Activated CD8-positive, alpha-beta T cell treated with anti-CD3 and anti-CD28 coated beads for 36 hours (primary cell): ENCODE measurements at regions not wholly inside any gene's neighbourhood (a gene's known extent, or its start where the extent isn't known, plus 50 kb on each side); places are given as distances from the start of the nearest gene placed in this dataset.

Experiments
- ATAC-seq: fragments of 200-7000 bp; cut with Tn5 transposase; one replicate; pipeline ENCODE4 v1.10.0; 2021; ENCODE audit warnings: mild to moderate bottlenecking, moderate library complexity
- CTCF ChIA-PET: fragments of 350-600 bp; sonication (Branson Sonifier 250); formaldehyde crosslinking; loops from one replicate; lab custom pipeline; 2021; ENCODE audit warnings: antibody characterized with exemption; lab: Charles Lee
- POLR2A ChIA-PET: fragments of 350-600 bp; sonication (Branson Sonifier 250); formaldehyde crosslinking; loops from one replicate; lab custom pipeline; 2021; ENCODE audit warnings: antibody characterized with exemption; lab: Charles Lee
- DNase-seq: peaks from one replicate; pipeline ENCODE4 v3.0.0-alpha.2; 2020
- H3K27ac Mint-ChIP-seq: one replicate; pipeline ENCODE4 v1.8.0; 2021; ENCODE audit warnings: mild to moderate bottlenecking, mixed read lengths
- H3K27me3 Mint-ChIP-seq: one replicate; pipeline ENCODE4 v1.8.0; 2021; ENCODE audit warnings: mixed read lengths
- H3K36me3 Mint-ChIP-seq: one replicate; pipeline ENCODE4 v1.8.0; 2021; ENCODE audit warnings: low read depth, mixed read lengths
- H3K4me1 Mint-ChIP-seq: one replicate; pipeline ENCODE4 v1.8.0; 2021; ENCODE audit warnings: low read depth, mixed read lengths
- H3K4me3 Mint-ChIP-seq: one replicate; pipeline ENCODE4 v1.8.0; 2021; ENCODE audit warnings: mild to moderate bottlenecking, moderate library complexity, mixed read lengths
- H3K9me3 Mint-ChIP-seq: one replicate; pipeline ENCODE4 v1.8.0; 2021; ENCODE audit warnings: mixed read lengths
- intact Hi-C: fragments of 100-400 bp; cut with micrococcal nuclease; formaldehyde crosslinking; loops from one replicate; pipeline ENCODE4 v1.10.0; 2022
- TF ChIP-seq, protein P1 (sequence below): fragments of 200-600 bp; IDR thresholded peaks from one replicate; pipeline ENCODE4 v1.8.0; 2022; ENCODE audit warnings: antibody characterized with exemption, mild to moderate bottlenecking

DNA sequence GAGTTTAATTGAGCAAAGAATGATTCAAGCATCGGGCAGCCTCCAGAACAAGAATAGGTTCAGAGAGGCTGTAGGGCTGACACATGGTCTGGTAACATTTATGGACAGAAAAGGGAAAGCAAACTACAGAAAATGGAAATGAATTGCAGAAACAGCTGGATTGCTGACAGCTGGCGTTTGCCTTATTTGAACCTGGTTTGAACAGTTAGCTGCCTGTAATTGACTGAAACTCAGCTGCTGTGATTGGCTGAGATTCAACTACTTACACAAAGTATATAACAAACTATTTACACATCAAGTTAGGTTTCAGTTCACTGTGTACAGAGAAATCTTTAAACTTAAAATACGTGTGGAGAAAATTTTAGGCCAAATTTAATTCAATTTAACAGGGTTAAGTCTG, 441.7 kb downstream of the PRELID2 start:
- no peak overlapping the region for H3K4me3 Mint-ChIP-seq
- DNase-seq (no peak), ATAC-seq (no peak)
- intact Hi-C loops: no loop called here
- H3K27me3 Mint-ChIP-seq: no peaks in the 10 kb centered on the region
- no peaks in the 10 kb centered on the region for H3K4me1 Mint-ChIP-seq
- TF ChIP-seq, protein P1, sequence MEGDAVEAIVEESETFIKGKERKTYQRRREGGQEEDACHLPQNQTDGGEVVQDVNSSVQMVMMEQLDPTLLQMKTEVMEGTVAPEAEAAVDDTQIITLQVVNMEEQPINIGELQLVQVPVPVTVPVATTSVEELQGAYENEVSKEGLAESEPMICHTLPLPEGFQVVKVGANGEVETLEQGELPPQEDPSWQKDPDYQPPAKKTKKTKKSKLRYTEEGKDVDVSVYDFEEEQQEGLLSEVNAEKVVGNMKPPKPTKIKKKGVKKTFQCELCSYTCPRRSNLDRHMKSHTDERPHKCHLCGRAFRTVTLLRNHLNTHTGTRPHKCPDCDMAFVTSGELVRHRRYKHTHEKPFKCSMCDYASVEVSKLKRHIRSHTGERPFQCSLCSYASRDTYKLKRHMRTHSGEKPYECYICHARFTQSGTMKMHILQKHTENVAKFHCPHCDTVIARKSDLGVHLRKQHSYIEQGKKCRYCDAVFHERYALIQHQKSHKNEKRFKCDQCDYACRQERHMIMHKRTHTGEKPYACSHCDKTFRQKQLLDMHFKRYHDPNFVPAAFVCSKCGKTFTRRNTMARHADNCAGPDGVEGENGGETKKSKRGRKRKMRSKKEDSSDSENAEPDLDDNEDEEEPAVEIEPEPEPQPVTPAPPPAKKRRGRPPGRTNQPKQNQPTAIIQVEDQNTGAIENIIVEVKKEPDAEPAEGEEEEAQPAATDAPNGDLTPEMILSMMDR: no peak
- peaks cover 10% of the 10 kb centered on the region for H3K9me3 Mint-ChIP-seq
- ChIA-PET POLR2A (no interaction called here), CTCF (no interaction called here)
- no peaks in the 10 kb centered on the region for H3K36me3 Mint-ChIP-seq
- H3K27ac Mint-ChIP-seq: no peak overlapping the region

GRCh38 chr5:145389047-145389446, 446.1 kb downstream of the PRELID2 start:
- Mint-ChIP-seq H3K27ac (no peak overlapping the region), H3K9me3 (peaks cover 8% of the 10 kb centered on the region), H3K36me3 (no peaks in the 10 kb centered on the region), H3K4me1 (no peaks in the 10 kb centered on the region), H3K27me3 (no peaks in the 10 kb centered on the region), H3K4me3 (no peak overlapping the region)
- ChIA-PET CTCF (no interaction called here), POLR2A (no interaction called here)
- intact Hi-C loops: no loop called here
- DNase-seq (no peak), ATAC-seq (no peak)
- TF ChIP-seq, protein P1: no peak

DNA sequence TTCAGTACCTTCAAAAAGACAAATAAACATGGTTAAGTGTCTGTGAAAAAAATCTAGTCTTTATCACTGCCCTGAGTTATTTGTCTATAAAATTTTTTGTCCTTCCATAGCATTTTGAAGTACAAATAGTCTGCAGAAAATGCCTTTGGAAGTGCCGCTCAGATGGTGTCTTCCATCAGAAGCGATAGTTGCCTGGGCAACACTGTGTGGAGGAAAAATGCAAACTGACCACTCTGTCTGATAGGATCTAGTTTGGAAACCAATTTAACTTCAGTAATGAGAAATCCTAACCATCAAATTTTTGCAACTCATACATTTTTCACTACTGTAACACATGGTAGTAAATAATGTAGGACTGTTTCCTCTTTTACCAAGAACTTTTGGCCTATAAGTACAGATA, 449.9 kb downstream of the PRELID2 start:
- intact Hi-C loops: no loop called here
- Mint-ChIP-seq H3K27me3 (no peaks in the 10 kb centered on the region), H3K9me3 (peaks cover 9% of the 10 kb centered on the region), H3K36me3 (no peaks in the 10 kb centered on the region), H3K27ac (no peak overlapping the region), H3K4me3 (no peak overlapping the region), H3K4me1 (no peaks in the 10 kb centered on the region)
- ATAC-seq: no peak
- DNase-seq: no peak
- TF ChIP-seq, protein P1: no peak
- POLR2A ChIA-PET: no interaction called here
- CTCF ChIA-PET: no interaction called here

- Mint-ChIP-seq H3K9me3 (peaks cover 37% of the 10 kb centered on the region), H3K36me3 (no peaks in the 10 kb centered on the region), H3K27me3 (no peaks in the 10 kb centered on the region), H3K4me3 (no peak overlapping the region), H3K27ac (no peak overlapping the region), H3K4me1 (no peaks in the 10 kb centered on the region)
- TF ChIP-seq, protein P1: no peak
- ChIA-PET CTCF (no interaction called here), POLR2A (no interaction called here)
- ATAC-seq (no peak), DNase-seq (no peak)
- intact Hi-C loops: no loop called here
Measured at GRCh38 chr5:145378226-145378625, 456.9 kb downstream of the PRELID2 start.

GRCh38 chr5:145375521-145375920, 459.6 kb downstream of the PRELID2 start:
- DNase-seq (no peak), ATAC-seq (no peak)
- POLR2A ChIA-PET: no interaction called here
- CTCF ChIA-PET: no interaction called here
- intact Hi-C loops: no loop called here
- Mint-ChIP-seq H3K27ac (no peak overlapping the region), H3K4me3 (no peak overlapping the region), H3K4me1 (no peaks in the 10 kb centered on the region), H3K9me3 (peaks cover 44% of the 10 kb centered on the region), H3K27me3 (no peaks in the 10 kb centered on the region), H3K36me3 (no peaks in the 10 kb centered on the region)
- TF ChIP-seq, protein P1: no peak
